ENCODE measurements at regions not wholly inside any gene's neighbourhood (a gene's known extent, or its start where the extent isn't known, plus 50 kb on each side); places are given as distances from the start of the nearest gene placed in this dataset.
"Not testable (repeated sequence)": the region's sequence is repeated elsewhere in the genome, so short reads cannot be mapped to it uniquely, and the experiment has no call there.

- no peak for DNase-seq (ENCODE audit: low read depth, low spot score)
- Histone ChIP-seq H3K9me3 (ENCODE audit: control insufficient read depth, insufficient read depth, low read length) (peaks cover 2% of the 10 kb centered on the region; the same call in 1 of the 2 replicates), H3K36me3 (ENCODE audit: control insufficient read depth, insufficient read depth, low read length) (no peaks in the 10 kb centered on the region), H3K27me3 (ENCODE audit: control insufficient read depth, insufficient read depth, low read length) (peaks cover 8% of the 10 kb centered on the region; the same call in 1 of the 2 replicates), H3K4me3 (ENCODE audit: low read length) (no peak overlapping the region), H3K4me1 (ENCODE audit: control insufficient read depth, insufficient read depth, low read length) (no peaks in the 10 kb centered on the region), H3K27ac (ENCODE audit: low read length) (no peak overlapping the region)
- no CpG with 5 or more reads among the region's 12 CpGs for WGBS (ENCODE audit: insufficient coverage, insufficient read length)
These were observed 53.1 kb downstream of the GGTLC2 start for GRCh38 chr22:22697377-22698117.

GRCh38 chr22:22698263-22698750, 53.9 kb downstream of the GGTLC2 start:
- no peaks in the 10 kb centered on the region for H3K4me1 ChIP-seq (ENCODE audit: control insufficient read depth, insufficient read depth, low read length)

GRCh38 chr22:22700631-22701030, 56.2 kb downstream of the GGTLC2 start:
- Histone ChIP-seq H3K27ac (ENCODE audit: low read length) (no peak overlapping the region), H3K9me3 (ENCODE audit: control insufficient read depth, insufficient read depth, low read length) (no peaks in the 10 kb centered on the region), H3K4me3 (ENCODE audit: low read length) (no peak overlapping the region), H3K4me1 (ENCODE audit: control insufficient read depth, insufficient read depth, low read length) (no peaks in the 10 kb centered on the region), H3K36me3 (ENCODE audit: control insufficient read depth, insufficient read depth, low read length) (no peaks in the 10 kb centered on the region), H3K27me3 (ENCODE audit: control insufficient read depth, insufficient read depth, low read length) (peaks cover 2% of the 10 kb centered on the region; the same call in 1 of the 2 replicates)
- no peak for DNase-seq (ENCODE audit: low read depth, low spot score)
- WGBS (ENCODE audit: insufficient coverage, insufficient read length): no CpG with 5 or more reads among the region's 1 CpG

More at GRCh38 chr22:22698263-22698750, 53.9 kb downstream of the GGTLC2 start:
- Histone ChIP-seq H3K4me3 (ENCODE audit: low read length) (no peak overlapping the region), H3K27ac (ENCODE audit: low read length) (no peak overlapping the region), H3K27me3 (ENCODE audit: control insufficient read depth, insufficient read depth, low read length) (peaks cover 4% of the 10 kb centered on the region; the same call in 1 of the 2 replicates), H3K9me3 (ENCODE audit: control insufficient read depth, insufficient read depth, low read length) (no peaks in the 10 kb centered on the region; the same call in 1 of the 2 replicates), H3K36me3 (ENCODE audit: control insufficient read depth, insufficient read depth, low read length) (no peaks in the 10 kb centered on the region)
- no peak for DNase-seq (ENCODE audit: low read depth, low spot score)
- no CpG with 5 or more reads among the region's 7 CpGs for WGBS (ENCODE audit: insufficient coverage, insufficient read length)

- not testable (repeated sequence) for H3K27me3 ChIP-seq (ENCODE audit: control insufficient read depth, insufficient read depth, low read length); H3K27ac ChIP-seq (ENCODE audit: low read length); H3K4me1 ChIP-seq (ENCODE audit: control insufficient read depth, insufficient read depth, low read length); H3K36me3 ChIP-seq (ENCODE audit: control insufficient read depth, insufficient read depth, low read length); DNase-seq (ENCODE audit: low read depth, low spot score); H3K9me3 ChIP-seq (ENCODE audit: control insufficient read depth, insufficient read depth, low read length); H3K4me3 ChIP-seq (ENCODE audit: low read length)
These were observed 57.1 kb downstream of the GGTLC2 start for GRCh38 chr22:22701557-22701956.

- Histone ChIP-seq H3K9me3 (ENCODE audit: control insufficient read depth, insufficient read depth, low read length) (no peaks in the 10 kb centered on the region), H3K4me3 (ENCODE audit: low read length) (no peak overlapping the region), H3K4me1 (ENCODE audit: control insufficient read depth, insufficient read depth, low read length) (no peaks in the 10 kb centered on the region), H3K27ac (ENCODE audit: low read length) (no peak overlapping the region), H3K27me3 (ENCODE audit: control insufficient read depth, insufficient read depth, low read length) (peaks cover 4% of the 10 kb centered on the region; the same call in 1 of the 2 replicates), H3K36me3 (ENCODE audit: control insufficient read depth, insufficient read depth, low read length) (no peaks in the 10 kb centered on the region)
- no CpG with 5 or more reads among the region's 9 CpGs for WGBS (ENCODE audit: insufficient coverage, insufficient read length)
- DNase-seq (ENCODE audit: low read depth, low spot score): no peak
These were observed 58.1 kb downstream of the GGTLC2 start for GRCh38 chr22:22702237-22703202.

- Histone ChIP-seq H3K9me3 (ENCODE audit: control insufficient read depth, insufficient read depth, low read length) (no peaks in the 10 kb centered on the region), H3K36me3 (ENCODE audit: control insufficient read depth, insufficient read depth, low read length) (no peaks in the 10 kb centered on the region), H3K4me1 (ENCODE audit: control insufficient read depth, insufficient read depth, low read length) (no peaks in the 10 kb centered on the region), H3K27me3 (ENCODE audit: control insufficient read depth, insufficient read depth, low read length) (peaks cover 4% of the 10 kb centered on the region; the same call in 1 of the 2 replicates), H3K27ac (ENCODE audit: low read length) (no peak overlapping the region), H3K4me3 (ENCODE audit: low read length) (no peak overlapping the region)
- DNase-seq (ENCODE audit: low read depth, low spot score): no peak
- WGBS (ENCODE audit: insufficient coverage, insufficient read length): no CpG with 5 or more reads among the region's 4 CpGs
These were observed 58.8 kb downstream of the GGTLC2 start for GRCh38 chr22:22703203-22703570.

- no peak for DNase-seq (ENCODE audit: low read depth, low spot score)
- Histone ChIP-seq H3K36me3 (ENCODE audit: control insufficient read depth, insufficient read depth, low read length) (no peaks in the 10 kb centered on the region), H3K27ac (ENCODE audit: low read length) (no peak overlapping the region), H3K27me3 (ENCODE audit: control insufficient read depth, insufficient read depth, low read length) (peaks cover 7% of the 10 kb centered on the region), H3K9me3 (ENCODE audit: control insufficient read depth, insufficient read depth, low read length) (no peaks in the 10 kb centered on the region), H3K4me1 (ENCODE audit: control insufficient read depth, insufficient read depth, low read length) (no peaks in the 10 kb centered on the region), H3K4me3 (ENCODE audit: low read length) (no peak overlapping the region)
- no CpG with 5 or more reads among the region's 5 CpGs for WGBS (ENCODE audit: insufficient coverage, insufficient read length)
These were observed 59.3 kb downstream of the GGTLC2 start for GRCh38 chr22:22703715-22704114.

- Histone ChIP-seq H3K9me3 (ENCODE audit: control insufficient read depth, insufficient read depth, low read length) (no peaks in the 10 kb centered on the region), H3K36me3 (ENCODE audit: control insufficient read depth, insufficient read depth, low read length) (no peaks in the 10 kb centered on the region), H3K27ac (ENCODE audit: low read length) (no peak overlapping the region), H3K27me3 (ENCODE audit: control insufficient read depth, insufficient read depth, low read length) (peaks cover 9% of the 10 kb centered on the region), H3K4me1 (ENCODE audit: control insufficient read depth, insufficient read depth, low read length) (no peaks in the 10 kb centered on the region), H3K4me3 (ENCODE audit: low read length) (no peak overlapping the region)
- no CpG with 5 or more reads among the region's 9 CpGs for WGBS (ENCODE audit: insufficient coverage, insufficient read length)
- DNase-seq (ENCODE audit: low read depth, low spot score): no peak
These were observed 59.9 kb downstream of the GGTLC2 start for GRCh38 chr22:22704156-22704946.

- Histone ChIP-seq H3K27me3 (ENCODE audit: control insufficient read depth, insufficient read depth, low read length) (peaks cover 10% of the 10 kb centered on the region), H3K36me3 (ENCODE audit: control insufficient read depth, insufficient read depth, low read length) (no peaks in the 10 kb centered on the region), H3K4me3 (ENCODE audit: low read length) (no peak overlapping the region), H3K27ac (ENCODE audit: low read length) (no peak overlapping the region), H3K9me3 (ENCODE audit: control insufficient read depth, insufficient read depth, low read length) (no peaks in the 10 kb centered on the region), H3K4me1 (ENCODE audit: control insufficient read depth, insufficient read depth, low read length) (no peaks in the 10 kb centered on the region)
- no CpG with 5 or more reads among the region's 5 CpGs for WGBS (ENCODE audit: insufficient coverage, insufficient read length)
- DNase-seq (ENCODE audit: low read depth, low spot score): no peak
These were observed 61.1 kb downstream of the GGTLC2 start for GRCh38 chr22:22705328-22706100.

Measured in iPS DF 6.9 (cell line).